Fibroblast of mammary gland (primary cell): ENCODE measurements at regions not wholly inside any gene's neighbourhood (a gene's known extent, or its start where the extent isn't known, plus 50 kb on each side); places are given as distances from the start of the nearest gene placed in this dataset.

Experiments used
- DNase-seq: peaks from one replicate; pipeline ENCODE4 v3.0.0-alpha.2; 2010; ENCODE audit warnings: low read depth
- H3K4me3 ChIP-seq: 2 replicates; pipeline ENCODE4 v1.5.1; 2011; ENCODE audit warnings: low read depth, mild to moderate bottlenecking, low read length, moderate library complexity; ENCODE audit not compliant: control insufficient read depth
- TF ChIP-seq, protein P1 (sequence below): conservative IDR thresholded peaks from 2 replicates; pipeline ENCODE4 v1.5.1; 2011; ENCODE audit warnings: low read depth, low read length, inconsistent platforms; ENCODE audit not compliant: control insufficient read depth, insufficient read depth

DNA sequence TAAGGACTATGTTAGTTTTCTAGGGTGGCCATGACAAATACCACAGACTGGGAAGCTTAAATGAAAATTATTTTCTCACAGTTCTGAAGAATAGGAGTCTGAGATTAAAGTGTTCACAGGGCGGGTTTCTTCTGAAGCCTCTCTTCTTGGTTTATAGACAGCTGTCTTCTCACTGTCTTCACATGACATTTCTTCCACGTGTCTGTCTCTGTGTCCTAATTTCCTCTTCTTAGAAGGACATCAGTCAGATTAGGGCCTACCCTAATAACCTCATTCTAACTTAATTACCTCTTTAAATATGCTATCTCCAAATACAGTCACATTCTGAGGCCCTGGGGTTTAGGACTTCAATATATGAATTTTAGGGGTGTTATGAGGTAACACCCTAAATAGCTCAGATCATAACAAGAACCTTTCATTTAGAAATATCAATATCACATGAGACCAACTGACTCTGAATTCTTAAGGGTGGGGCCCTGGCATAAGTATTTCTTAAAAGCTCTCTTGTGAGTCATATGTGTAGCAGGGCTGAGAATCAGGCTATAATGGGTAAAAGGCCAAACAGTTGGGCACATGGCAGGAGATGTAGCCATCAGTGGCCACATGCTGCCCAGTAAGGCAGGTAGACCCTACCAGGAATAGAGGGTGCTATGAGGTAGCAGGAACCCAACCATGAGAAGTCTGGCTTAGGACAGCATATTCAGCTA lies 62.0 kb upstream of the TENT5A start:
- H3K4me3 ChIP-seq = no peak overlapping the region
- TF ChIP-seq, protein P1, sequence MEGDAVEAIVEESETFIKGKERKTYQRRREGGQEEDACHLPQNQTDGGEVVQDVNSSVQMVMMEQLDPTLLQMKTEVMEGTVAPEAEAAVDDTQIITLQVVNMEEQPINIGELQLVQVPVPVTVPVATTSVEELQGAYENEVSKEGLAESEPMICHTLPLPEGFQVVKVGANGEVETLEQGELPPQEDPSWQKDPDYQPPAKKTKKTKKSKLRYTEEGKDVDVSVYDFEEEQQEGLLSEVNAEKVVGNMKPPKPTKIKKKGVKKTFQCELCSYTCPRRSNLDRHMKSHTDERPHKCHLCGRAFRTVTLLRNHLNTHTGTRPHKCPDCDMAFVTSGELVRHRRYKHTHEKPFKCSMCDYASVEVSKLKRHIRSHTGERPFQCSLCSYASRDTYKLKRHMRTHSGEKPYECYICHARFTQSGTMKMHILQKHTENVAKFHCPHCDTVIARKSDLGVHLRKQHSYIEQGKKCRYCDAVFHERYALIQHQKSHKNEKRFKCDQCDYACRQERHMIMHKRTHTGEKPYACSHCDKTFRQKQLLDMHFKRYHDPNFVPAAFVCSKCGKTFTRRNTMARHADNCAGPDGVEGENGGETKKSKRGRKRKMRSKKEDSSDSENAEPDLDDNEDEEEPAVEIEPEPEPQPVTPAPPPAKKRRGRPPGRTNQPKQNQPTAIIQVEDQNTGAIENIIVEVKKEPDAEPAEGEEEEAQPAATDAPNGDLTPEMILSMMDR = no peak
- DNase-seq = peak; percentile 71

DNA sequence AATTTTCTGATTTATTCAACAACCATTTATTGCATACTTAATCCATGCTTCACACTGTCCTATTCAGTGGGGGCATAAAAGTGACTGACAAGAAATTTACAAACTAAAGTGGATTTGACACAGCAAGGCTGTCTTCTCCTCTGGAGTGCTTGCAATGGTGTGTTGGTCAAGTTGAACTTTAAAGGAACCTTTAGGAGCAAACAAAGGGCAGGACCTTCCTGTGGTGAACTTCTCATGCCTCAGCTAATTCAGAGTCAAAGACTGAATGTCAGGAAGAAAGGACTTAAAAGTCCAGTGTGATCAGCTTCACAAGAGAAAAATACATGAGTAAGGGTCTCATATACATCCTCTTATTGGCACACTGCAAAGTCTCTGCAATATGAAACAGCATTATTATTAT lies 60.8 kb upstream of the TENT5A start:
- H3K4me3 ChIP-seq = no peak overlapping the region
- DNase-seq = no peak
- TF ChIP-seq, protein P1 = no peak

DNA sequence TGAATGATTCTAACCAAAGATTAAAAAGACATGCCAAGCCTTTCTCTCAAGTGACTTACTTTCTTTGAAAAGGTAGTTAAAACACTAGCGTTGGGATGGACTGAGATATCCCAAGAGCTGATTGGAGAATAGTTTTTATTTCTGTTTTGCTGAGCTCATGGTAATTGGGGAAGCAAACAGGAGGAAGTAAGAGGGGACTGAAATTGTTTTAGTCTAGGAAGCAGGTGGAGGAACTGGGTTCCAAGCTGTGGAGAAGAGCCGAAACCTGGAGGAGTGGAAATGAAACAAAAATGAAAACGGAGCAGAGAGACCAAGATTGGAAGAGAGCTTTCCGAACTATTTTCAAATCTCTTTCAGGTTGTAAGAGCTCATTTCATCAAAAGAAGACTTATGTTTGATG lies 59.9 kb upstream of the TENT5A start:
- TF ChIP-seq, protein P1 = no peak
- no peak for DNase-seq
- no peak overlapping the region for H3K4me3 ChIP-seq

DNA sequence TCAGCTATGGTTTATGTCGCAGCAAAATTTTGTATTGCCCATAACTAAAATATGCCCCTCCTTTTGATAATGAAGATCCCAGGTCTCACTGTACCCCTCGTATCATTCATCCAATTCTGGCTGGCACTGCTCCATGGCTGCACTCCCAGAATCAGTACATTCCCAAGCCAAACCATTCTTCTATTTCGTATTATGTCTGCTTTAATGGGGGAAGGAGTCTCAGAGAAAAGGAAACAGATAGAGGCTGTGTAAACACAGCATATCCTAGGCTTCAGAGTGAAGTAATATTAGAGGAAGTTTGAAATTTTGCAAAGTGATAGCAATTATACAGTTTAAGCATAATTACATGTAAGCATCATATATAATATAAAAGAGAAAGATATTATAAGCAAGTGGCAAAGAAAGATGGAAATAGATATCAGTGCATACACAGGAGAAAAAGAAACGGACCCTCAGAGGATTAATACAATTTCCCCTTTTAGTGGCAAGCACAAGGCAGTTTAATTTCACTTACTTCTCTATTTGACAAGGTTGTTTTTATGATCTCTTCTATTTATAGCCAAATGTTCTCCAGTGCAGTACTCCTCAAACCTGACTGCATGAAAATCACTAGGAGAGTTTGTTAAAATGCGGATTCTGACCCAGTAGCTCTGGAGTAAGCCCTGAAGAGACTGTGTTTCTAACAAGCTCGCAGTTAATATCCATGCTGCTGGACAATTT lies 56.5 kb upstream of the TENT5A start:
- TF ChIP-seq, protein P1 = no peak
- no peak overlapping the region for H3K4me3 ChIP-seq
- no peak for DNase-seq

DNA sequence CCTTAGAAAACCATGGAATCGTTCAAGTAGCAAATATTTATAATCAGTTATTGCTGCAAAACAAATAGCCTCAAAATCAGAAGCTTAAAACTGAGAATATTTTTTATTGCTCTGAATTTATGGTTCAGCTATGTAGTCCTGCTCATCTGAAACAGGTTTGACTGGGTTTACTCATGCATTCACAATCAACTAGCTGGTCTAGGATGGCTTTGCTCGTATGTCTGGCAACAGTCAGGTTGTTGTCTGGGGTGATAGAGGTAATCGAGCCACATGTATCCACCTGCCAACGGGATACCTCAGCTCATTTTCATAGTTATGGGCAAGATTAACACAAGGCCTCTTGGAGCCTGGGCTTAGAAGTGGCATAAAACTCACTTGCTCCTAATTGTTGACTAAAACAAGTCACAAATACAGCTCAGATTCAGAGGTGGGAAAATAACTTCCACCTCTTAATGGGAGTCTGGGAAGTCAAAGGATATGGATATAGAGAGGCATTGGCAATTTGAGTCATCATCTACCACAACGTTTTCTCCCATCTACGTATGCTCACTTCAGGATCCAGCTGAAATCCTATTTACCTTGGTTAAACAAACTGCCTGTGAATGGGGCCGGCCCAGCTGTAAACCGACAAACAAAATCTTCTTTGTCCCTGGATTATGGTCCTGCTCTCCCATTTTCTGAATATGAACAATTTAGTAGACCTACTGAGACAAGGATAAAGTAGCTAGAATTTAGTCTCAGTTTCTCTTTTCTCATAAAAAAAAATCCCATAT lies 54.5 kb upstream of the TENT5A start:
- TF ChIP-seq, protein P1 = no peak
- H3K4me3 ChIP-seq = no peak overlapping the region
- no peak for DNase-seq

DNA sequence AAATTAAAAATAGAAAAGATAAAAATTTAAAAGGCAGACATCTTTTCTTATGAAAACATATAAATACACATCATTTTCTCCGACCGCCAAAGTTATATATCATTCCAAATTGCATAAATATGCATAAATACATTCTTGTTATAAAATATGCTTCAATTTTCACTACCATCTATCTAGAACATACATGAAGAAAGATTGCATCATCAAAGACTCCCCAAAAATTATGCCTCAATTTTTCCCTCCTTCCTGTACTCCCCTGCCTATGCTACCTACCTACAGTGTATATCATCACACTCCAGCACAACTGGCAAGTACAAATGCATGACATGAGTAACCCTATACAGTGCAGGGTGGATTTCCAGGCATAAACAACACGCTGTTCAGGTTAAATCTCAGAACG lies 49.9 kb upstream of the TENT5A start:
- DNase-seq = no peak
- H3K4me3 ChIP-seq = no peak overlapping the region
- TF ChIP-seq, protein P1 = no peak
